ENCODE measurements at regions not wholly inside any gene's neighbourhood (a gene's known extent, or its start where the extent isn't known, plus 50 kb on each side); places are given as distances from the start of the nearest gene placed in this dataset.

DNA sequence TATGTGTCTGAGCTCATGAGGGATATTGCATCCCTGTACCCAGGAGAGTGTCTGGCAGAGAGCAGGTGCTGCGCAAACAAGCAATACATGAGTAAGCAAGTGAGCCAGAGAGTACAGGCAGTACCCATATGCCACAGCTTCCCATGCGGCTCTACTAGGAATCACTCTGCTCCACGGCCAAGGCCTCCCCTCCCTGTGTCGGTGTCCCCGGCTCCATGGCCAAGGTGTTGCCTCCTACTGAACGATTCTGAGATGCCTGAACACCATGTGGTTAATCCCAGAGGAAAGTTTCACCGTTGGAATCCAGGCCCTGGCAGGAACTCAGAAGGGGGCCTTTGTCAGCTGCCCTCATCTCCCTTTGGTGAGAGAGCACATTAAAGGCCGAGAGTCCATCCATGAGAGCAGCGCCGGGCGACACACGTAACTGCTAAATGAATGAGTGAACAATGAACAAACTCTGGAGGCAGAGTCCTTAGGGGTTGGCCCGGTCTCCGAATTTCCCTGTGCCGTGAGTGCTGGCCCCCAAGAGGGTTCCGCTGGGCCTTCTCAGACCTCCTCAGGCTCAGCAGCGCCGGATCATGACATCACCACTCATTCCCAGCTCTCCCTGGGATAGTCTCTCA lies 136.0 kb upstream of the FAM20C start:
- Histone ChIP-seq H3K4me1 (ENCODE audit: low read depth, poor library complexity, severe bottlenecking) (no peaks in the 10 kb centered on the region), H3K27ac (no peak overlapping the region), H2AFZ (ENCODE audit: low read depth) (no peak overlapping the region), H3K9ac (no peak overlapping the region), H3K4me2 (no peak overlapping the region), H3K4me3 (IDR thresholded peaks at IDR 0.05; ENCODE audit: insufficient read depth, low read depth, low read length) (no peak overlapping the region), H3K79me2 (ENCODE audit: insufficient read depth, low read depth) (no peaks in the 10 kb centered on the region), H3K36me3 (ENCODE audit: insufficient read depth) (no peaks in the 10 kb centered on the region), H4K20me1 (ENCODE audit: insufficient read depth) (no peaks in the 10 kb centered on the region), H3K27me3 (ENCODE audit: insufficient read depth, low read depth) (peaks cover 22% of the 10 kb centered on the region)
- TF ChIP-seq CTCF (conservative IDR thresholded peaks at IDR 0.05; ENCODE audit: low read depth, low read length): no peak

DNA sequence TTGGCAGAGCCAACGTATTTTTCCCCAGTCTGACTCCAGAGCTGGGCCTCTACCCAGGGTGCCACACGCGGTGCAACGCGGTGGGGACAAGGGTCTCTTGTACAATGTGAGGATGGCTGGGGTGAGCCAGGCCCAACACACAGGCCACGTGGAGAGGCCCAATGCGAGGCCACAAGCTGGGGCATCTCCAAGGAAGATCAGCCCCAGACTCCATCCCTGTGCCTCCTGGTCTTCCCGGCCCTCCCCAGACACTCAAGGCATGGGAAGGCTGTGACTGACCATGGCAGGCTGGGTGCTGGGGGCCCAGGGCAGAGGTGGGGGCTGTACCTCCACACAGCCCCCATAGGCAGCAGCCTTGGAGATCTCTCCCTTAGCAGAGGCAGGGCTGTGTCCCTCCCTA lies 135.3 kb upstream of the FAM20C start:
- Histone ChIP-seq H3K4me2 (no peak overlapping the region), H2AFZ (ENCODE audit: low read depth) (no peak overlapping the region), H3K4me3 (IDR thresholded peaks at IDR 0.05; ENCODE audit: insufficient read depth, low read depth, low read length) (no peak overlapping the region), H3K4me1 (ENCODE audit: low read depth, poor library complexity, severe bottlenecking) (no peaks in the 10 kb centered on the region), H3K9ac (no peak overlapping the region), H3K36me3 (ENCODE audit: insufficient read depth) (no peaks in the 10 kb centered on the region), H4K20me1 (ENCODE audit: insufficient read depth) (no peaks in the 10 kb centered on the region), H3K79me2 (ENCODE audit: insufficient read depth, low read depth) (no peaks in the 10 kb centered on the region), H3K27me3 (ENCODE audit: insufficient read depth, low read depth) (peaks cover 24% of the 10 kb centered on the region), H3K27ac (no peak overlapping the region)
- no peak for TF ChIP-seq CTCF (conservative IDR thresholded peaks at IDR 0.05; ENCODE audit: low read depth, low read length)

DNA sequence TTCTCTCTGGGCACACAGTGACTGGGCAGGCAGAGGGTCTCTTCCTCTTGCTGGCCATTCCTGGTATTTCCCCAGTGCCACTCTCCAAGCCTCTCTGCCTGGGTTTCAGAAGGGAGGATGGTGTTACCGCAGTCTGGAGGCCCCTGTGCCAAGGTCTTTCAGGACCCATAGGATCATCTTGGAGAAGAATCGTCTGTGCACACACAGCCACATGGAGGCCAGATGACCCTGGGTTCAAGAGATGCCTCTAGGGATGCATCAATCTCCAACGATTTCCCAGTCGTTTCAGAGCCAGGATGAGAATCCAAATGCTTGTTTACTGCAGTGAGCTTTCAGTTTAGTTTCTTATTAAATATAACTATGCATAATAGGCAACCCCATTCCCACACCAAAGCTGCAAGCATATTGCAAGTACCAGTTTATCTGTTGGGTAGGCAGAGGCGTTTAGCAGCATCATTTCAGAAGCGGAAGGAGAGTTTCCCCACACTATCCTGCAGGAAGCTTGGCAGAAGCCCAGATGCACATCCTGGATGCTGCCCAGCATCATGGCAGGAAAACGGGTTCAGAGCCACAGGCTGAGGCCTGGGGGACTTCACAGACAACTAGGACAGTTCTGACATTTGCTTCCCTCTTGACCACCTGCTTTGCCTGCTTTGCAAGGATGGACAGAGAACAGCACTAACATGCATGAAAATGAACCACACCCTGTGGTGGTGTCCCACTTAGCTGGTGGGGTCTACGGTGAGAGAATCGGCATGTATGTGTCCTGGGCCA lies 134.7 kb upstream of the FAM20C start:
- no peak overlapping the region for H3K4me3 ChIP-seq (IDR thresholded peaks at IDR 0.05; ENCODE audit: insufficient read depth, low read depth, low read length)
- TF ChIP-seq CTCF (conservative IDR thresholded peaks at IDR 0.05; ENCODE audit: low read depth, low read length): no peak
- peaks cover 29% of the 10 kb centered on the region for H3K27me3 ChIP-seq (ENCODE audit: insufficient read depth, low read depth)
- H3K4me2 ChIP-seq: no peak overlapping the region
- H3K9ac ChIP-seq: no peak overlapping the region
- H3K27ac ChIP-seq: no peak overlapping the region
- H4K20me1 ChIP-seq (ENCODE audit: insufficient read depth): no peaks in the 10 kb centered on the region
- no peak overlapping the region for H2AFZ ChIP-seq (ENCODE audit: low read depth)
- H3K79me2 ChIP-seq (ENCODE audit: insufficient read depth, low read depth): no peaks in the 10 kb centered on the region
- no peaks in the 10 kb centered on the region for H3K36me3 ChIP-seq (ENCODE audit: insufficient read depth)
- H3K4me1 ChIP-seq (ENCODE audit: low read depth, poor library complexity, severe bottlenecking): no peaks in the 10 kb centered on the region

- Histone ChIP-seq H3K79me2 (ENCODE audit: insufficient read depth, low read depth) (no peaks in the 10 kb centered on the region), H2AFZ (ENCODE audit: low read depth) (no peak overlapping the region), H3K27ac (no peak overlapping the region), H3K4me1 (ENCODE audit: low read depth, poor library complexity, severe bottlenecking) (no peaks in the 10 kb centered on the region), H3K36me3 (ENCODE audit: insufficient read depth) (no peaks in the 10 kb centered on the region), H3K4me2 (no peak overlapping the region), H3K27me3 (ENCODE audit: insufficient read depth, low read depth) (peaks cover 29% of the 10 kb centered on the region), H3K9ac (no peak overlapping the region), H4K20me1 (ENCODE audit: insufficient read depth) (no peaks in the 10 kb centered on the region), H3K4me3 (IDR thresholded peaks at IDR 0.05; ENCODE audit: insufficient read depth, low read depth, low read length) (no peak overlapping the region)
- no peak for TF ChIP-seq CTCF (conservative IDR thresholded peaks at IDR 0.05; ENCODE audit: low read depth, low read length)
Observed at GRCh38 chr7:58316-58715, 134.1 kb upstream of the FAM20C start.

Data from KMS-11 (cell line).